NCI-H1930 (cell line): ENCODE measurements at regions not wholly inside any gene's neighbourhood (a gene's known extent, or its start where the extent isn't known, plus 50 kb on each side); places are given as distances from the start of the nearest gene placed in this dataset.
"Not testable (repeated sequence)": the region's sequence is repeated elsewhere in the genome, so short reads cannot be mapped to it uniquely, and the experiment has no call there.

Source experiments
- DNase-seq, 2 experiments: peaks; one replicate each; lab custom pipeline; 2025; lab: John Stamatoyannopoulos, UW

DNA sequence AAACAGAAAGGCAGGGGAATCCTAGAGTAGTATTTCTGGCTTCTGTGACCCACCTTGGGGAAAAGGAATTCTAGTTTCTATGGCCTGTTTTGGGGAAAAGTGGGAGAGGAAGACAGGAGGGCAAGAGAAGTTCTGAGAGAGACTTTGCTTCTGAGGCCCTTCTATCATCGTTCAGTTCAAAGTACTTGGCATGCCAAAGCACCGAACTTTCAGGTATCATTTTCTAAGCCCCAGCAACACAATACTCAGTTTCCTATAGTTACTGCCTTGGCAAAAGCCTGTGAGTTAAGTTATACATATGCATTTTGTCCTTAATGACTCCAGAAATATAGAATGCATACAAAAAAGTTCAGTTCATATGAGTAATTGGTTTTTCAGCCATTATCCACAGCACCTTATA is 74.1 kb upstream of the CHD2 start:
- DNase-seq = no peak

- DNase-seq = not testable (repeated sequence)
These were observed 72.1 kb upstream of the CHD2 start for GRCh38 chr15:92827991-92828390.

GRCh38 chr15:92829875-92830274 is 70.2 kb upstream of the CHD2 start:
- DNase-seq = no peak

- DNase-seq = no peak
These were observed 68.8 kb upstream of the CHD2 start for GRCh38 chr15:92831336-92831654.

GRCh38 chr15:92831655-92832328 is 68.3 kb upstream of the CHD2 start:
- peak; percentile 84 to 88 for DNase-seq

DNA sequence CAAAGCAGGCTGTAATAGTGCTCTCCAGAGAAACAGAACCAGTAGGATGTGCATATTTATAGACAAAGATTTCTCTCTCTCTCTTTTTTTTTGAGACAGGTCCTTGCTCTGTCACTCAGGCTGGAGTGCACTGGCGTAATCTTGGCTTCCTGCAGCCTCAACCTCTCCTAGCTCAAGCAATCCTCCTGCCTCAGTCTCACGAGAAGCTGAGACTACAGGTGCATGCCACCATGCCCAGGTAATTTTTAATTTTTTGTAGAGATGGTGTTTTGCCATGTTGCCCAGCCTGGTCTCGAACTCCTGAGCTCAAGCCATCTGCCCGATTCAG is 67.1 kb upstream of the CHD2 start:
- no peak for DNase-seq

GRCh38 chr15:92833493-92834271 is 66.4 kb upstream of the CHD2 start:
- DNase-seq = no peak

- DNase-seq = no peak
These were observed 60.4 kb upstream of the CHD2 start for GRCh38 chr15:92839696-92840095.

DNA sequence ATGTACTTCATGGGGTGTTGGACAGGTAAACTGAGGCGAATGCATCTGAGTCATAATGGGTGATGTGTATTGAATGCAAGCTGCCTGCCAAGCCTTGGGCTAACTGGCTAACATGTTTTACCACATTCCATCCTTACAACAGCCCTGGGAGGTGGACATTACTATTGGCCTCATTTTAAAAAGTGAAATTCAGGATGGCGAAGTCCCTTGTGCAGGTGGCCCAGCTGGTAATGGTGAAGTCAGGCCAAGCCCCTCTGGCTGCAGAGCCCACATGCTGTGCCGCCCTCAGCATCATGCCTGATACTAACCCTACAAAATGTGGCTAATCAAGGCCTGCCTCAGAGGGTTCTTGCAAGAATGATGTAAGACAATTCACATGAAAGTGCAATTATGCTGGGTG is 60.0 kb upstream of the CHD2 start:
- no peak for DNase-seq

DNA sequence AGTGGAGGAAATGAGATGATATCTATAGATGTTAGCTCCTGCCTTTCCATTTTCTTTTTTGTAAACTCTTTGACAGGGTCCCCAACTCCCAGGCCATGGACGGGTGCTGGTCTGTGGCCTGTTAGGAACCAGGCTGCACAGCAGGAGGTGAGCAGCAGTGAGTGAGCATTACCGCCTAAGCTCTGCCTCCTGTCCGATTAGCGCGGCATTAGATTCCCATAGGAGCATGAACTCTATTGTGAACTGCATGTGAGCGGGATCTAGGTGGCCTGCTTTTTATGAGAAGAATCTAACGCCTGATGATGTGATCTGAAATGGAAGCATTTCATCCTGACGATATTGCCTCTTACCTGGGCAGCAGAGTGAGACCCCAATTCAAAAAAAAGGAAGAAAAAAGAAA is 56.8 kb upstream of the CHD2 start:
- DNase-seq = no peak

GRCh38 chr15:92843814-92844213 is 56.3 kb upstream of the CHD2 start:
- DNase-seq = no peak

DNA sequence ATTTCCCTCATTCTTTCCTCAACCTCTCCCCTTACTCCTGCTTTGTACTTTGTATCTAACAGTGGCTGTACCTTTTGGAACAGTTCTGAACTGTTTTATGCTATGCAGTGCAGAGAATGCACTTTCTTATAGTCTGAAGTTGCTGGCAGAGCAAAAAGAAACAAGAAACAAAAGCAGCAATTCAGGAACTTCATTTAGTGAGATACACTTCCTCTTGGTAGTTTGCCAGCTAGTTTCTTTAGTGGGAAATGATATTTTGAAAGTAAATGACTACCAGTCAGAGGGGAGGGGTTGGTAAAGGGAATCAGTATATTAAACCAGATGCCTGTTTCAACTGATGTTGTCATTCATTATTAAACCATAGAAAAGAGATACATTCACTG is 55.0 kb upstream of the CHD2 start:
- no peak for DNase-seq

DNA sequence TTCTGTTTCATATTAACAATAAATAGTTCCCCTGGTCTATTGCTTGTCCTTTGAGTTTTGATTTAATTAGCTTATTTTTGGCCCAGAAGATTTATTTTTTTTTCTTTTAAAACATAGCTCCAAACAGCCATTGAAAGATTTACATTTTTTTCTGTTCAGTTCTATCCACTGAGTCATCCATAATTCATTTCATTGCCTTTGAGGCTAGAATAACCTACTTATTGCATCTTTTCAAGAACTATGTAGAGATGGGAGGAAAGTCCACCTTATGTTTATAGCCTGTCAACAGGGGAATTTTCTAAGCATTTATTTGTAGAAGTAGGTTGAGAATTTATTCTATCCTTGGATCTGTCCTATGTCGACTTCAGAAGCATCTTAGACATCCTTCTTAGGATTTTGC is 53.4 kb upstream of the CHD2 start:
- no peak for DNase-seq

DNA sequence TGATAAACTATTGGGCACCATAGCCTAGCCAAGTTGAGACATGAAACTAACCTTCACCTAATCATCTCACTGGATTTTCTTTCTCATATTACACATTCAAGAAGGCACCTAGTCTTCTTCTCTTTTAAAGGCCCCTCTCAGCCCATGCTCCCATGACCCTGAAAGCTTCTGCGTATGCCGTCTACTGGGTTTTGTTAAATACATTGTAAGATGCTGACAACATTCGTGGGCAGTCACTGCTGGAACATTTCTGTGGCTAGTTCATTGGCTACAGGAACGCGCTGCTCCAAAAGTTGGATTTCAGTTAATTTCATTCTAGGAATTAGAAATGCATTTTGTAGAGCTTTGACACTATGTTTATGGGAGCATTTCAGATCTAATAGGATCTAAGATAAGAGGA is 52.3 kb upstream of the CHD2 start:
- DNase-seq = no peak

DNA sequence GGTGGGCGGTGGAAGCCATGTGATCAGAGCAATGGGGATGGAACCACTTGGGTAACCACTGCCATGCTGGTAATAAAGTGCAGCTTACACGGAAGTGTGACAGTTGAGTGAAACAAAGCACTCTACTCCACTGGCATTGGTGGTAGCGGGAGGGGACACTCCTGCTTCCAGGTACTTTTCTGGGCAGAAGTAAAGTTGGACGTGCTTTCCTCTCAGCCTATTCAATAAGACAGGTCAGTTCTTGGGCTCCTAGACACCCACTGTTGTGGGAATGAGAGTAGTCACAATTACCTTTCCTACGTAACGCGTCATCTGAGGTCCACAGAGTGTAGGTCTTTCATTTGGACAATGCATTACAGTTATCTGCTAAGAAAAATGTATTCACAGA is 51.7 kb upstream of the CHD2 start:
- DNase-seq = no peak

GRCh38 chr15:92848852-92849598 is 51.1 kb upstream of the CHD2 start:
- DNase-seq = no peak

DNA sequence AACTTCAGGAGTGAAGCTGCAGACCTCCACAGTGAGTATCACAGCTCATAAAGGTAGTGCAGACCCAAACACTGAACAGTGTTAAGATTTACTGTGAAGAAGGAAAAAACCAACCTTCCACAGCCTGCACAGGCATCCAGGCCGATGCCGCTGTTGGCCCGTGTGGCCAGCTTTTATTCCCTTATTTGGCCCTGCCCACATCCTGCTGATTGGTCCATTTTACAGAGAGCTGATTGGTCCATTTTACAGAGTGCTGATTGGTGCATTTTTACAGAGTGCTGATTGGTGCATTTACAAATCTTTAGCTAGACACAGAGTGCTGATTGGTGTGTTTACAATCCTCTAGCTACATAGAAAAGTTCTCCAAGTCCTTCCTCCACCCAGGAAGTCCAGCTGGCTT is 49.9 kb upstream of the CHD2 start:
- DNase-seq = not testable (repeated sequence)
